H1 (cell line): ENCODE measurements at regions not wholly inside any gene's neighbourhood (a gene's known extent, or its start where the extent isn't known, plus 50 kb on each side); places are given as distances from the start of the nearest gene placed in this dataset.

Source experiments
- CTCF ChIA-PET: fragments of 300-600 bp; sonication (Branson Sonifier 250); formaldehyde crosslinking; loops from one replicate; lab custom pipeline; 2021; ENCODE audit not compliant: partially characterized antibody; lab: Charles Lee
- POLR2A ChIA-PET: fragments of 300-600 bp; sonication (Branson Sonifier 250); formaldehyde crosslinking; loops from one replicate; lab custom pipeline; 2021; ENCODE audit warnings: inconsistent platforms; ENCODE audit not compliant: partially characterized antibody; lab: Charles Lee
- DNase-seq, 2 experiments: peaks; one replicate each; pipeline versions ENCODE4 v3.0.0 to v3.0.0-alpha.2; 2010 to 2022; ENCODE audit warnings: low spot score in 2 of 2, low read depth in 1 of 2, mixed read lengths in 1 of 2
- FAIRE-seq: peaks from 2 replicates; lab custom pipeline; 2011; peaks lifted over from hg19 to GRCh38; lab: Jason Lieb, UNC
- H2AFZ ChIP-seq: 2 replicates; pipeline ENCODE4 v1.8.1; 2012; ENCODE audit warnings: low read length, inconsistent platforms
- H2AK5ac ChIP-seq: 2 replicates; pipeline ENCODE4 v1.6.1; 2013; ENCODE audit warnings: low read depth, low read length
- H2BK120ac ChIP-seq: replicated peaks from 2 replicates; pipeline ENCODE3; 2013; ENCODE audit warnings: low read depth, low read length, inconsistent platforms
- H2BK12ac ChIP-seq: 2 replicates; pipeline ENCODE4 v1.6.1; 2013; ENCODE audit warnings: low read depth, low read length
- H2BK15ac ChIP-seq: 2 replicates; pipeline ENCODE4 v1.6.1; 2013; ENCODE audit warnings: low read length
- H2BK20ac ChIP-seq: 2 replicates; pipeline ENCODE4 v1.6.1; 2013; ENCODE audit warnings: low read length
- H2BK5ac ChIP-seq: 2 replicates; pipeline ENCODE4 v1.6.1; 2013; ENCODE audit warnings: low read depth, low read length
- H3K14ac ChIP-seq: 2 replicates; pipeline ENCODE4 v1.6.1; 2013; ENCODE audit warnings: inconsistent platforms; ENCODE audit not compliant: insufficient read length
- H3K18ac ChIP-seq: 2 replicates; pipeline ENCODE4 v1.6.1; 2013; ENCODE audit warnings: low read length; ENCODE audit errors: extremely low read depth
- H3K23ac ChIP-seq: 2 replicates; pipeline ENCODE4 v1.6.1; 2013; ENCODE audit warnings: inconsistent platforms; ENCODE audit not compliant: insufficient read length
- H3K23me2 ChIP-seq: 2 replicates; pipeline ENCODE4 v1.6.1; 2013; ENCODE audit warnings: low read depth, low read length
- H3K27ac ChIP-seq: 2 replicates; pipeline ENCODE4 v1.6.1; 2011; ENCODE audit warnings: low read depth, low read length, inconsistent platforms
- H3K27me3 ChIP-seq, 4 experiments: replicated peaks in 1 of 4; 1 replicate in 1 of 4; 2 replicates in 3 of 4; pipeline versions ENCODE4 v1.6.1 to v1.8.1; 2011 to 2013; ENCODE audit warnings: low read length in 3 of 4, mild to moderate bottlenecking in 3 of 4, inconsistent platforms in 2 of 4, mixed read lengths in 2 of 4, moderate library complexity in 1 of 4; ENCODE audit not compliant: control insufficient read depth in 3 of 4, insufficient read depth in 3 of 4; ENCODE audit errors: extremely low read depth in 1 of 4
- H3K36me3 ChIP-seq, 4 experiments: 2 replicates each; pipeline versions ENCODE4 v1.6.1 to v1.8.1; 2011 to 2013; ENCODE audit warnings: mild to moderate bottlenecking in 4 of 4, low read length in 3 of 4, moderate library complexity in 2 of 4, control low read depth in 1 of 4, inconsistent platforms in 1 of 4; ENCODE audit not compliant: insufficient read depth in 4 of 4, control insufficient read depth in 2 of 4
- H3K4ac ChIP-seq: replicated peaks from 2 replicates; pipeline ENCODE3; 2013; ENCODE audit warnings: low read length, low read depth, mixed read lengths, inconsistent platforms; ENCODE audit not compliant: insufficient read length
- H3K4me1 ChIP-seq, 4 experiments: replicated peaks in 1 of 4; 1 replicate in 1 of 4; 2 replicates in 3 of 4; pipeline versions ENCODE4 v1.6.1 to v1.8.1; 2011 to 2013; ENCODE audit warnings: low read length in 3 of 4, inconsistent platforms in 2 of 4, mixed read lengths in 1 of 4; ENCODE audit not compliant: insufficient read depth in 4 of 4, control insufficient read depth in 3 of 4
- H3K4me2 ChIP-seq, 2 experiments: 2 replicates each; pipeline versions ENCODE4 v1.6.1 to v1.8.1; 2011 to 2013; ENCODE audit warnings: low read depth in 2 of 2, low read length in 2 of 2, control low read depth in 1 of 2, inconsistent platforms in 1 of 2, mild to moderate bottlenecking in 1 of 2; ENCODE audit not compliant: insufficient read depth in 1 of 2
- H3K4me3 ChIP-seq, 4 experiments: fragments of 200-600, 300-600 bp in 1 of 4; sonication (generic), shearing (Covaris generic), sonication (Bioruptor Twin) in 1 of 4; 2 replicates each; pipeline versions ENCODE4 v1.5.1 to v1.8.1; 2011 to 2016; ENCODE audit warnings: low read length in 4 of 4, low read depth in 3 of 4, control low read depth in 2 of 4, inconsistent platforms in 2 of 4, mild to moderate bottlenecking in 2 of 4, mixed read lengths in 1 of 4, moderate library complexity in 1 of 4; ENCODE audit not compliant: insufficient read depth in 2 of 4; ENCODE audit errors: extremely low read depth in 1 of 4
- H3K56ac ChIP-seq: replicated peaks from 2 replicates; pipeline ENCODE3; 2013; ENCODE audit warnings: low read depth, mild to moderate bottlenecking, mixed read lengths, low read length, inconsistent platforms; ENCODE audit not compliant: insufficient read length
- H3K79me1 ChIP-seq: 2 replicates; pipeline ENCODE4 v1.6.1; 2013; ENCODE audit warnings: low read depth, low read length, control low read depth
- H3K79me2 ChIP-seq, 2 experiments: 2 replicates each; pipeline versions ENCODE4 v1.6.1 to v1.8.1; 2012 to 2013; ENCODE audit warnings: low read length in 2 of 2, mild to moderate bottlenecking in 2 of 2, inconsistent platforms in 1 of 2; ENCODE audit not compliant: insufficient read depth in 2 of 2, control insufficient read depth in 1 of 2
- H3K9ac ChIP-seq, 4 experiments: replicated peaks in 1 of 4; 1 replicate in 1 of 4; 2 replicates in 3 of 4; pipeline versions ENCODE4 v1.6.1 to v1.8.1; 2011 to 2013; ENCODE audit warnings: low read depth in 3 of 4, low read length in 3 of 4, control low read depth in 2 of 4, mild to moderate bottlenecking in 2 of 4, moderate library complexity in 2 of 4, inconsistent platforms in 1 of 4; ENCODE audit errors: extremely low read depth in 1 of 4
- H3K9me3 ChIP-seq, 2 experiments: 2 replicates each; pipeline versions ENCODE4 v1.6.1 to v1.8.1; 2012 to 2013; ENCODE audit warnings: mild to moderate bottlenecking in 2 of 2, moderate library complexity in 2 of 2, control low read depth in 1 of 2, inconsistent platforms in 1 of 2, low read depth in 1 of 2, low read length in 1 of 2, mixed read lengths in 1 of 2; ENCODE audit not compliant: insufficient read depth in 2 of 2
- H4K20me1 ChIP-seq, 2 experiments: replicated peaks in 1 of 2; 2 replicates each; pipeline versions ENCODE3 to v1.8.1; 2011 to 2013; ENCODE audit warnings: inconsistent platforms in 2 of 2, low read length in 2 of 2, mild to moderate bottlenecking in 1 of 2; ENCODE audit not compliant: insufficient read depth in 2 of 2, control insufficient read depth in 1 of 2
- H4K5ac ChIP-seq: 2 replicates; pipeline ENCODE4 v1.6.1; 2013; ENCODE audit warnings: low read length, low read depth, mixed read lengths, inconsistent platforms; ENCODE audit not compliant: insufficient read length
- H4K8ac ChIP-seq: 2 replicates; pipeline ENCODE4 v1.8.0; 2013; ENCODE audit warnings: mild to moderate bottlenecking, moderate library complexity, low read length, inconsistent platforms; ENCODE audit not compliant: insufficient read depth; ENCODE audit errors: extremely low read depth
- H4K91ac ChIP-seq: replicated peaks from 2 replicates; pipeline ENCODE3; 2013; ENCODE audit warnings: low read length, mixed read lengths, inconsistent platforms; ENCODE audit not compliant: insufficient read length
- EGR1 ChIP-seq: IDR thresholded peaks from 2 replicates; pipeline ENCODE4 v1.6.1; 2011; ENCODE audit warnings: low read depth, low read length, borderline replicate concordance
- SP1 ChIP-seq: IDR thresholded peaks from 2 replicates; pipeline ENCODE4 v1.6.1; 2011; ENCODE audit warnings: low read depth, low read length
- WGBS, 2 experiments: shearing (Covaris generic) in 1 of 2; methylation state at CpG; one replicate each; pipeline versions ENCODE4 v1.1.6 to v1.1.7; 2013 to 2015; ENCODE audit warnings: low lambda C conversion rate in 2 of 2, mixed read lengths in 2 of 2, inconsistent platforms in 1 of 2, low coverage in 1 of 2, missing lambda C conversion rate in 1 of 2; ENCODE audit not compliant: insufficient replicate concordance in 2 of 2, insufficient coverage in 1 of 2, insufficient read length in 1 of 2; ENCODE audit errors: extremely low coverage in 1 of 2, missing lambda C conversion rate in 1 of 2; 5-methylcytosine and 5-hydroxymethylcytosine counted together
- TF ChIP-seq, protein P1 (sequence below): IDR thresholded peaks from 2 replicates; pipeline ENCODE4 v1.6.1; 2012; ENCODE audit warnings: low read length, inconsistent platforms

DNA sequence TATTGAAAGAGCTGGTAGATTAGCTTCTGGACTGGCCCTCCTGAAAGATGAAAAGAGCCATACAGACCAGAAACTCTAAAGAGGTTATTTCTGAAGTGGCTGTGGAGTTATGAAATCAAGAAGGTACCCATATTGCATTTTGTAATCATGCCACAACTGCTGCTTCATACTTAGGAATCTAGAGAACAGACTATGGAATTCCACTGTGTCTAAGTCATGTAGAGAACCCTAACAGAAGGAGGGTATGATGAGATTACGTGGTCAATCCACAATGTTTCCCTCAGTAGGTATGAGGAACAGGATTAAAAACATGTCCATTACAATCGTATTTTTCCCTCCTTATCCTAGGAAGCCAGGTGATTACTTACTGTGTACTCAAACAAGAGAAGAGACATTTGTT is 708.8 kb downstream of the RERGL start:
- Histone ChIP-seq H3K4me1 (no peaks in the 10 kb centered on the region), H4K8ac (no peak overlapping the region), H2BK15ac (no peak overlapping the region), H2AFZ (no peak overlapping the region), H3K4ac (no peak overlapping the region), H3K4me3 (no peak overlapping the region), H3K23me2 (no peaks in the 10 kb centered on the region), H4K20me1 (no peaks in the 10 kb centered on the region), H2BK5ac (no peak overlapping the region), H3K14ac (no peak overlapping the region), H3K4me2 (no peak overlapping the region), H2BK12ac (no peak overlapping the region), H3K18ac (no peak overlapping the region), H3K27ac (no peak overlapping the region), H3K79me2 (no peaks in the 10 kb centered on the region), H2BK20ac (no peak overlapping the region), H3K56ac (no peak overlapping the region), H3K9me3 (no peaks in the 10 kb centered on the region), H3K23ac (no peak overlapping the region)
- no peak for DNase-seq
- no peak for FAIRE-seq
- ChIA-PET CTCF (no interaction called here), POLR2A (no interaction called here)
- 59% methylated on average over 2 of the region's 2 CpGs; no CpG with 5 or more reads in 1 of the 2 experiments for WGBS, 2 experiments
- TF ChIP-seq EGR1: no peak
- TF ChIP-seq, protein P1, sequence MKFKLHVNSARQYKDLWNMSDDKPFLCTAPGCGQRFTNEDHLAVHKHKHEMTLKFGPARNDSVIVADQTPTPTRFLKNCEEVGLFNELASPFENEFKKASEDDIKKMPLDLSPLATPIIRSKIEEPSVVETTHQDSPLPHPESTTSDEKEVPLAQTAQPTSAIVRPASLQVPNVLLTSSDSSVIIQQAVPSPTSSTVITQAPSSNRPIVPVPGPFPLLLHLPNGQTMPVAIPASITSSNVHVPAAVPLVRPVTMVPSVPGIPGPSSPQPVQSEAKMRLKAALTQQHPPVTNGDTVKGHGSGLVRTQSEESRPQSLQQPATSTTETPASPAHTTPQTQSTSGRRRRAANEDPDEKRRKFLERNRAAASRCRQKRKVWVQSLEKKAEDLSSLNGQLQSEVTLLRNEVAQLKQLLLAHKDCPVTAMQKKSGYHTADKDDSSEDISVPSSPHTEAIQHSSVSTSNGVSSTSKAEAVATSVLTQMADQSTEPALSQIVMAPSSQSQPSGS: no peak
- no peak for TF ChIP-seq SP1
- TF ChIP-seq, all 59 proteins: peak for 0
- Histone ChIP-seq H3K27me3 (no peaks in the 10 kb centered on the region), H2BK120ac (no peak overlapping the region), H4K91ac (no peak overlapping the region), H3K36me3 (no peaks in the 10 kb centered on the region), H2AK5ac (no peak overlapping the region), H4K5ac (no peak overlapping the region), H3K9ac (no peak overlapping the region), H3K79me1 (no peaks in the 10 kb centered on the region)
